ENCODE measurements at regions not wholly inside any gene's neighbourhood (a gene's known extent, or its start where the extent isn't known, plus 50 kb on each side); places are given as distances from the start of the nearest gene placed in this dataset.

DNA sequence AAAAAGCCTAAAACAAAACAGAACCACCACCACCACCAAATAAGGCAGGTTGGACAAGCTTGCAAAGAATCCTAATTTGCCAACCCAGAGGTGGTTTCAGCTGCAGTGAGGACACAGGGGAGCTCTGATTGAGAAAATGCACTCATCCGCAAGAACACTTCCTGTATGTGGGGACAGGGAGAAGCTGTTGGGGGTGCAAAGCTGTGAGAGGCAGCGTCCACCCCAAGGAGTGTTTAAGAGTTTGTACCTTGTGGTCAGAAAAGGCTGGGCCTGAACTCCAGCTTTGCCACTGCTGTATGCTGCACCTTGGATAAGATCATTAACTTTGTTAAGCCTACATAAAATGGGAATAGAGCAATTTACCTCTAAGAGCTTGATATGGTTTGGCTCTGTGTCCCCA is 511.7 kb downstream of the BNC2 start:
- TF ChIP-seq, protein P1, sequence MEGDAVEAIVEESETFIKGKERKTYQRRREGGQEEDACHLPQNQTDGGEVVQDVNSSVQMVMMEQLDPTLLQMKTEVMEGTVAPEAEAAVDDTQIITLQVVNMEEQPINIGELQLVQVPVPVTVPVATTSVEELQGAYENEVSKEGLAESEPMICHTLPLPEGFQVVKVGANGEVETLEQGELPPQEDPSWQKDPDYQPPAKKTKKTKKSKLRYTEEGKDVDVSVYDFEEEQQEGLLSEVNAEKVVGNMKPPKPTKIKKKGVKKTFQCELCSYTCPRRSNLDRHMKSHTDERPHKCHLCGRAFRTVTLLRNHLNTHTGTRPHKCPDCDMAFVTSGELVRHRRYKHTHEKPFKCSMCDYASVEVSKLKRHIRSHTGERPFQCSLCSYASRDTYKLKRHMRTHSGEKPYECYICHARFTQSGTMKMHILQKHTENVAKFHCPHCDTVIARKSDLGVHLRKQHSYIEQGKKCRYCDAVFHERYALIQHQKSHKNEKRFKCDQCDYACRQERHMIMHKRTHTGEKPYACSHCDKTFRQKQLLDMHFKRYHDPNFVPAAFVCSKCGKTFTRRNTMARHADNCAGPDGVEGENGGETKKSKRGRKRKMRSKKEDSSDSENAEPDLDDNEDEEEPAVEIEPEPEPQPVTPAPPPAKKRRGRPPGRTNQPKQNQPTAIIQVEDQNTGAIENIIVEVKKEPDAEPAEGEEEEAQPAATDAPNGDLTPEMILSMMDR (conservative IDR thresholded peaks at IDR 0.05): no peak
- TF ChIP-seq ZFX (IDR thresholded peaks at IDR 0.05): no peak
